WTC11 (cell line): ENCODE measurements at regions not wholly inside any gene's neighbourhood (a gene's known extent, or its start where the extent isn't known, plus 50 kb on each side); places are given as distances from the start of the nearest gene placed in this dataset.

Experiments used
- ATF2 ChIP-seq: sonication (generic); formaldehyde crosslinking; IDR thresholded peaks from 2 replicates; pipeline ENCODE4 v1.8.1; 2022; ENCODE audit warnings: low read depth, missing genetic modification reagents, borderline replicate concordance
- CTCF ChIP-seq: fragments of 200-600 bp; IDR thresholded peaks from 2 replicates; pipeline ENCODE4 v1.8.0; 2022; ENCODE audit warnings: antibody characterized with exemption
- FOXJ3 ChIP-seq: sonication (generic); formaldehyde crosslinking; IDR thresholded peaks from 2 replicates; pipeline ENCODE4 v1.9.0; 2021; ENCODE audit warnings: missing genetic modification reagents, mild to moderate bottlenecking, borderline replicate concordance
- FOXP1 ChIP-seq: sonication (generic); formaldehyde crosslinking; IDR thresholded peaks from 2 replicates; pipeline ENCODE4 v1.8.0; 2022; ENCODE audit warnings: missing genetic modification reagents, mild to moderate bottlenecking, moderate library complexity, borderline replicate concordance
- FOXP4 ChIP-seq: sonication (generic); formaldehyde crosslinking; IDR thresholded peaks from 2 replicates; pipeline ENCODE4 v1.8.0; 2022; ENCODE audit warnings: mild to moderate bottlenecking, missing genetic modification reagents
- JUN ChIP-seq: sonication (generic); formaldehyde crosslinking; IDR thresholded peaks from 2 replicates; pipeline ENCODE4 v1.8.0; 2023; ENCODE audit warnings: mild to moderate bottlenecking, missing genetic modification reagents
- MAX ChIP-seq: sonication (generic); formaldehyde crosslinking; IDR thresholded peaks from 2 replicates; pipeline ENCODE4 v1.8.0; 2022; ENCODE audit warnings: mild to moderate bottlenecking, missing genetic modification reagents
- MLX ChIP-seq: sonication (generic); formaldehyde crosslinking; IDR thresholded peaks from 2 replicates; pipeline ENCODE4 v1.8.1; 2023; ENCODE audit warnings: mild to moderate bottlenecking, missing genetic modification reagents, moderate library complexity
- NFYB ChIP-seq: sonication (generic); formaldehyde crosslinking; conservative IDR thresholded peaks from 2 replicates; pipeline ENCODE4 v1.8.0; 2022; ENCODE audit warnings: low read depth, missing genetic modification reagents
- NR1H2 ChIP-seq: sonication (generic); formaldehyde crosslinking; IDR thresholded peaks from 2 replicates; pipeline ENCODE4 v1.9.0; 2021; ENCODE audit warnings: mild to moderate bottlenecking, moderate library complexity, missing genetic modification reagents
- PRRX2 ChIP-seq: fragments of 250-450 bp; sonication (Bioruptor Pico); IDR thresholded peaks from 2 replicates; pipeline ENCODE4 v1.8.0; 2021; ENCODE audit warnings: mild to moderate bottlenecking
- ZNF232 ChIP-seq: sonication (generic); formaldehyde crosslinking; IDR thresholded peaks from 2 replicates; pipeline ENCODE4 v1.8.0; 2022; ENCODE audit warnings: mild to moderate bottlenecking, missing genetic modification reagents

- no peak for TF ChIP-seq JUN
- TF ChIP-seq CTCF = no peak
- no peak for TF ChIP-seq MAX (CRISPR knock-in tag)
- TF ChIP-seq PRRX2 (CRISPR knock-in tag) = no peak
- no peak for TF ChIP-seq ZNF232 (CRISPR knock-in tag)
- TF ChIP-seq FOXP1 = no peak
- no peak for TF ChIP-seq MLX (CRISPR knock-in tag)
- TF ChIP-seq NFYB = no peak
- no peak for TF ChIP-seq FOXP4 (CRISPR knock-in tag)
- no peak for TF ChIP-seq ATF2
- no peak for TF ChIP-seq FOXJ3 (CRISPR knock-in tag)
- no peak for TF ChIP-seq NR1H2
Observed at GRCh38 chr20:24353135-24353690, 116.2 kb upstream of the SYNDIG1 start.
